ENCODE measurements at regions not wholly inside any gene's neighbourhood (a gene's known extent, or its start where the extent isn't known, plus 50 kb on each side); places are given as distances from the start of the nearest gene placed in this dataset.

DNA sequence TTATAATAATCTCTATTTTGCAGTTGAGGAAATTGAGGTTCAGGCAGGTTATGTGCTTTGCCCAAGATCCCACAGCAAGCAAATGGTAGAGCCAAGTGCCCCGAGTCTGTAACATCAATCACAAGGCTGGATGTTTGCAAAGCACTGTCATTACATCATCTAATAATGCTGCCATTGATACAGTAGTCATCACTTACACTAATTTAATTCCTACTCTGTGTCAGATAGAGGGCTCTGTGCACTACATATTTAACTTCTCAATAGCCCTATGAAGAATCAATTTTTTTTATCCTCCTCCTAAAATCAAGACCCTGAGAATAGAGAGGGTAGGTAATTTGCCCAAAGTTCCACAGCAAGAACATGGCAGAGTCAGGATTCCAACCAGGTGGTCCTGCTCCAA is 178.1 kb upstream of the VASH1 start:
- H3K4me1 Mint-ChIP-seq = peaks cover 6% of the 10 kb centered on the region
- peaks cover 21% of the 10 kb centered on the region for H3K27me3 Mint-ChIP-seq
- DNase-seq (ENCODE audit: low spot score in 2 of 2) (no peak), ATAC-seq (replicated peaks; ENCODE audit: extremely low read depth, poor library complexity, severe bottlenecking) (no peak)
- H3K27ac Mint-ChIP-seq (ENCODE audit: low read depth) = no peak overlapping the region
- no peak overlapping the region for H3K4me3 Mint-ChIP-seq
- peaks cover 2% of the 10 kb centered on the region for H3K36me3 Mint-ChIP-seq (ENCODE audit: insufficient read depth)
- no peaks in the 10 kb centered on the region for H3K9me3 Mint-ChIP-seq

DNA sequence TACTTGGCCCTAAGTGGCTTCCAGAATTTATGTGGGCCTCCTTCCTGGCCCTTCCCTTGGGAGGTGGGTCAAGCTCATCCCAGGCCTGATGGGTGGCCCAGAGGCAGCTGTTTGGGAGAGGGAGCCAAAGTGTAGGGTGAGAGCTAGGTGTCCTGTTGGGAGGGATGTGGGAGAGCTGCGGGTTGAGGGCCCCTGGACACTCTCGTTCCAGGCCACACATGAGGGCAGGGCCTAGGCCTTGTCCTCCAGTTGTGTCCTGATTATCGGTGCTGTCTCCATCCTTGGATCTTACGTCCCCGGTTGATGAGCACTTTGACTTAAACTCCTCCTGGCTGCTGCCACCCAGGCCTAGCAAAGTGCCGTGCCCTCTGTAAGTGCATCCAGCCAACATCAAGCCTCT is 177.5 kb upstream of the VASH1 start:
- H3K4me1 Mint-ChIP-seq = peaks cover 6% of the 10 kb centered on the region
- H3K27me3 Mint-ChIP-seq = peaks cover 21% of the 10 kb centered on the region
- H3K27ac Mint-ChIP-seq (ENCODE audit: low read depth) = no peak overlapping the region
- no peak for ATAC-seq (replicated peaks; ENCODE audit: extremely low read depth, poor library complexity, severe bottlenecking)
- H3K36me3 Mint-ChIP-seq (ENCODE audit: insufficient read depth) = peaks cover 2% of the 10 kb centered on the region
- no peak overlapping the region for H3K4me3 Mint-ChIP-seq
- DNase-seq (ENCODE audit: low spot score in 2 of 2) = no peak
- H3K9me3 Mint-ChIP-seq = no peaks in the 10 kb centered on the region

DNA sequence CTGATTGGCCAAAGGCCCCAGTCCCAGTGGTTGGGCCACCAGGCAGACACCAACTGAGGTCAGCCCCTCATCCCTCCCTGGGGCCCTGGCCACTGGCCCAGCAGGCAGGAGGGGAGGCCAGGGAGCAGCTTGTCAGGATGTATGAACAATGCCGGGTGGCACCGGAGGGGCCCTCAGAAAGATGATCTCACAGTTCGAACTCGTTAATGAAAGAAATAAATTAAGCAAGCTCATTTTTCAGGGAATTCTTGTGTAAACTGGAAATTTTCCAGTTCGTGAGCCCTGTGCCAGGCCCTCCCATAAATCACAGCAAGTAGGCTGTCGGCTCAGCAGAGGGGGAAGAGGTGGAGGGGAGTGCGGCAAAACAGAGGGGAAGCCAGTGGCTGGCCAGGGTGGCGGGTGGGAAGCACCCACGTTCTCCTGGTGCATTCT is 177.0 kb upstream of the VASH1 start:
- H3K27ac Mint-ChIP-seq (ENCODE audit: low read depth) = no peak overlapping the region
- peaks cover 2% of the 10 kb centered on the region for H3K36me3 Mint-ChIP-seq (ENCODE audit: insufficient read depth)
- peaks cover 6% of the 10 kb centered on the region for H3K4me1 Mint-ChIP-seq
- H3K27me3 Mint-ChIP-seq = peaks cover 21% of the 10 kb centered on the region
- no peak overlapping the region for H3K4me3 Mint-ChIP-seq
- ATAC-seq (replicated peaks; ENCODE audit: extremely low read depth, poor library complexity, severe bottlenecking) (no peak), DNase-seq (ENCODE audit: low spot score in 2 of 2) (no peak)
- no peaks in the 10 kb centered on the region for H3K9me3 Mint-ChIP-seq

DNA sequence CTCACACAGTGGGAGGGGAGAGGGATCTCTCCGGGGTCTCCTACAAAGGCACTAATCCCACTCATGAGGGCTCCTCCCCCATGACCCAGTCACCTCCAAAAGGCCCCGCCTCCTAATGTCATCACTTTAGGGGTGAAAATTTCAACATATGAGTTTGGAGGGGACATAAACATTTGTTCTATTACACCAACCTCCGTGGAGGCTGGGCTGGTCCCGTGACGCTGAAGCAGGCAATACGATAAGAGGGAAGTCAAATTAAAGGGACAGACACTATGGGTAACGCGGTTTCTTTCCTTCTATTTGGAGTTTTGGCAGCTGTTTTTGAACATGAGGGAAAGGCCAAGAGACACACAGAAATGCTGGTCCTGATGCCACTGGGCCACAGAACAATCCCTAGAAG is 175.7 kb upstream of the VASH1 start:
- DNase-seq (ENCODE audit: low spot score in 2 of 2) = no peak
- H3K27ac Mint-ChIP-seq (ENCODE audit: low read depth) = no peak overlapping the region
- H3K27me3 Mint-ChIP-seq = peaks cover 21% of the 10 kb centered on the region

DNA sequence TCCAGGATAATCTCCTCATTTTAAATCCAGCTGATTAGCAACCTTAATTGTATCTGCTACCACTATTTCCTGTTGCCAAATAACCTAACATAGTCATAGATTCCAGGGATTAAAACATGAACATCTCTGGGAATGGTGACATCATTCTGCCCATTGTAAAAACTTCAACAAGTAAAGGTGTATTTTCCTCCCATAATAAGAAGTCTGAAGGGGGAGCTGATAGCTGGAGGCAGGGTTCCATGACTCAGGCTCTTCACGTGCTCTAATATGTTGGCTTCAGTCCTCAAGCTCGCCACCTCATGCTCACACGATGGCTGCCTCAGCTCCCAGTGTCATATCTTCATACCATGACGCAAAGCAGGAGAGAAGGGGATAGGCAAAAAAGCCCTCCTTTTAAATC is 172.0 kb upstream of the VASH1 start:
- no peak for ATAC-seq (replicated peaks; ENCODE audit: extremely low read depth, poor library complexity, severe bottlenecking)
- Mint-ChIP-seq H3K9me3 (no peaks in the 10 kb centered on the region), H3K27me3 (peaks cover 30% of the 10 kb centered on the region), H3K4me1 (peaks cover 4% of the 10 kb centered on the region), H3K4me3 (no peak overlapping the region), H3K27ac (ENCODE audit: low read depth) (no peak overlapping the region), H3K36me3 (ENCODE audit: insufficient read depth) (no peaks in the 10 kb centered on the region)
- DNase-seq (ENCODE audit: low spot score in 2 of 2) = no peak

More for the DNA sequence above, 175.7 kb upstream of the VASH1 start:
- ATAC-seq (replicated peaks; ENCODE audit: extremely low read depth, poor library complexity, severe bottlenecking) = no peak
- Mint-ChIP-seq H3K4me3 (no peak overlapping the region), H3K4me1 (peaks cover 6% of the 10 kb centered on the region), H3K36me3 (ENCODE audit: insufficient read depth) (peaks cover 2% of the 10 kb centered on the region), H3K9me3 (no peaks in the 10 kb centered on the region)

DNA sequence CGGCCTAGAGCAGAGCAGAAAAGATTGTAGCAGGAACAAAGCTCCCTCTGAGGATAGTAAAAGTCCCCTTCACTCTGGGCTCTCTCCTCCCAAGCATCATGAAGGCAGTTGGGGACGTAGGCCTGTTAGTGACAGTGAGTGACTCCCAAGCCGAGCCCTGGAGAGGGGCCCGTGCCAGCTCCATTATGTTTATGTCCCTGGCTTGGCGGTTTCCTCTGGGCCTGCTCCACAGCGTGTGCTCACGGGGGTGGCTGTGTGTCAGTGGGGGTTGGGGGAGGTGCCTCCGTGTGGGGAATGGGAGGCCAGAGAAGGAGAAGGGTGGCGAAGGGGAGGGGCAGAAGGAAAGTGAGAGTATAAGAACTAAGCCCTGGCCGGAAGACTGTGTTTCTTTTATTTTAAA is 170.0 kb upstream of the VASH1 start:
- Mint-ChIP-seq H3K27ac (ENCODE audit: low read depth) (no peak overlapping the region), H3K4me1 (no peaks in the 10 kb centered on the region), H3K27me3 (peaks cover 21% of the 10 kb centered on the region), H3K36me3 (ENCODE audit: insufficient read depth) (no peaks in the 10 kb centered on the region), H3K9me3 (no peaks in the 10 kb centered on the region), H3K4me3 (no peak overlapping the region)
- ATAC-seq (replicated peaks; ENCODE audit: extremely low read depth, poor library complexity, severe bottlenecking) = no peak
- no peak for DNase-seq (ENCODE audit: low spot score in 2 of 2)

DNA sequence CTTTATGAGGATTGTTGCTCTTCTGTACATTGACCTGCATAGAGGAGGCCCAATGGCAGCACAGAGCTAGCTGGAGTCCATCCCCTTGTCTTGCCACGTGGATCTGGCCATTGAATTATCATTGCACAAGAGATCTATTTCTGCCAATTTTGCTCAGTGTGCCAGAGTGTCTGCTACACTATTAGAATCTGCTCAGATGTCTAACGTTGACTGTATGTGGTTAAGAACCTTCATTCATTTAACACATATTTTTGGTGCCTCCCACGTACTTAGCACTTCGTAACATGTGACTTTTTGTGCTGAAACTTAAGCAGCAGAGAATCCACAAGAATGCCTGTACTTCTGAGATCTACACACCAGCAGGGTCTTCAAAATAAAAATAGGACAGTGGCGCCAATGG is 166.0 kb upstream of the VASH1 start:
- H3K4me1 Mint-ChIP-seq = no peaks in the 10 kb centered on the region
- H3K36me3 Mint-ChIP-seq (ENCODE audit: insufficient read depth) = no peaks in the 10 kb centered on the region
- ATAC-seq (replicated peaks; ENCODE audit: extremely low read depth, poor library complexity, severe bottlenecking) (no peak), DNase-seq (ENCODE audit: low spot score in 2 of 2) (no peak)
- peaks cover 21% of the 10 kb centered on the region for H3K27me3 Mint-ChIP-seq
- H3K4me3 Mint-ChIP-seq = no peak overlapping the region
- H3K9me3 Mint-ChIP-seq = no peaks in the 10 kb centered on the region
- no peak overlapping the region for H3K27ac Mint-ChIP-seq (ENCODE audit: low read depth)

DNA sequence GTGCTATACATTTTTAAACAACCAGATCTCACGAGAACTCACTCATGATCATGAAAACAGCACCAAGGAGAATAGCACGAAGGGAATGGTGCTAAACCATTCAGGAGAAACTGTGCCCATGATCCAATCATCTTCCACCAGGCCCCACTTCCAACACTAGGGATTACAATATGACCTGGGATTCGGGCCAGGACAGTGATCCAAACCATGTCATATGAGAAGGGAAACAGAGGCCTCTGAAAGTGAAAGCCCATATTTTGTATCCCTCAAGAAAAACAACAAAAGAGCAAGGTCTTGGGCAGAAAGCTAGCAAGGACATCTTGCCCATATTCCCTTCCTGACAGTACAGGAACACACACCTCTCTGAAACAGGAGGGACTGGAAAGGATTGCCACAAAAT is 163.9 kb upstream of the VASH1 start:
- no peaks in the 10 kb centered on the region for H3K9me3 Mint-ChIP-seq
- ATAC-seq (replicated peaks; ENCODE audit: extremely low read depth, poor library complexity, severe bottlenecking) (no peak), DNase-seq (ENCODE audit: low spot score in 2 of 2) (no peak)
- no peaks in the 10 kb centered on the region for H3K4me1 Mint-ChIP-seq
- no peak overlapping the region for H3K4me3 Mint-ChIP-seq
- H3K36me3 Mint-ChIP-seq (ENCODE audit: insufficient read depth) = no peaks in the 10 kb centered on the region
- H3K27me3 Mint-ChIP-seq = peaks cover 8% of the 10 kb centered on the region
- H3K27ac Mint-ChIP-seq (ENCODE audit: low read depth) = no peak overlapping the region

DNA sequence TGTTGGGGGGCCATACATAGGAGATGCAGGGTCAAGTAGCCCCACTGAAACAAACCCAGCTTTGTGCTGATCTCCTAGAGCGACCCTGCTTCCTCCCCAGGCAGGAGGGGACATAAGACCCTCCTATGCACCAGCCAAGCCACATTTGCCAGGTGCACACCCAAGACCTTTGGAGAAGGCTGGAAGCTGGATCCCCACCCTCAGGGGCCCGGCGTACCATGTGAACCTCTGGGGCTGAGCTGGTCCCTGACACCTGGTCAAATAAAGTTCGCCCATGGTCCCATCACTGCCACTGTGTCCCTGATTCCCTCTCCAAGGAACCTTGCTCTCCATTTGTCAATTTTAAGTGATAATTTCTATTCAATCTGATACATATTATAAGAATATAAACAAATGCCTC is 162.1 kb upstream of the VASH1 start:
- Mint-ChIP-seq H3K27ac (ENCODE audit: low read depth) (no peak overlapping the region), H3K27me3 (peaks cover 23% of the 10 kb centered on the region), H3K36me3 (ENCODE audit: insufficient read depth) (no peaks in the 10 kb centered on the region), H3K4me1 (no peaks in the 10 kb centered on the region), H3K9me3 (no peaks in the 10 kb centered on the region), H3K4me3 (no peak overlapping the region)
- DNase-seq (ENCODE audit: low spot score in 2 of 2) (no peak), ATAC-seq (replicated peaks; ENCODE audit: extremely low read depth, poor library complexity, severe bottlenecking) (no peak)

DNA sequence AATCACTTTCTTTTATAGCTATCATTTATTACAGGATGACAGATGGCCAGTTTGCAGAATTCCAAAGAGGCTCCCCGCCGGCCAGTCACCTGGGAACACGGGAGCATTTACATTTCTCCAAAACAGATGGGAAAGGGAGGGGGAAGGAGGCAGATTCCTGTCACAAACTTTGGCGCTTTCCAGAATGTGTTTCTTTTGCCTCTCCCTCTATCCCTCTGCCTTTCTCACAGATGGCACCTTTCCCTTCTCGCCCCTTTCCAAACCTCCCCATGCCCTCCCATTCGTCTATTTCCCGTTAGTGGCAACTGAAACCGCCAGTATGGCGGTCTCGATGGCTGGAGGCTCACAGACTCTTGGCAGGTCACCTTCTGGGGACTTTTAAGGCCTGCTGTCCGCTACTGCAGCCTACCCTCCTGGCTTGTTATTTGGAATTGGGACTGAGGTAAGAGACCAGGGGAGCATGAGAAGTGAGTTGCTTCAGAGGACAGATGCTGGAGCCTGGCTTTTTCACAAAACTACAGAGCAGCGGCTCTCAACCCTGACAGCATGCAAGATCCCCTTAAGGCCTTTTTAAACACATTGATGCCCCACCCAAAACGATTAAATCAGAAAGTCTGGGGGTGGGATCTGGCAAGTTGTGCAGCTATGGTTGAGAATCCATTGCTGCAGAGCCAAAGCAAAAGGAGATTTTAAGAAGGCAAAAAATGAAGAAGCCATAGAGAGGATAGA is 161.5 kb upstream of the VASH1 start:
- no peaks in the 10 kb centered on the region for H3K36me3 Mint-ChIP-seq (ENCODE audit: insufficient read depth)
- ATAC-seq (replicated peaks; ENCODE audit: extremely low read depth, poor library complexity, severe bottlenecking) (no peak), DNase-seq (ENCODE audit: low spot score in 2 of 2) (no peak)
- peaks cover 28% of the 10 kb centered on the region for H3K27me3 Mint-ChIP-seq
- H3K27ac Mint-ChIP-seq (ENCODE audit: low read depth) = no peak overlapping the region
- H3K4me3 Mint-ChIP-seq = no peak overlapping the region
- H3K4me1 Mint-ChIP-seq = no peaks in the 10 kb centered on the region
- no peaks in the 10 kb centered on the region for H3K9me3 Mint-ChIP-seq

DNA sequence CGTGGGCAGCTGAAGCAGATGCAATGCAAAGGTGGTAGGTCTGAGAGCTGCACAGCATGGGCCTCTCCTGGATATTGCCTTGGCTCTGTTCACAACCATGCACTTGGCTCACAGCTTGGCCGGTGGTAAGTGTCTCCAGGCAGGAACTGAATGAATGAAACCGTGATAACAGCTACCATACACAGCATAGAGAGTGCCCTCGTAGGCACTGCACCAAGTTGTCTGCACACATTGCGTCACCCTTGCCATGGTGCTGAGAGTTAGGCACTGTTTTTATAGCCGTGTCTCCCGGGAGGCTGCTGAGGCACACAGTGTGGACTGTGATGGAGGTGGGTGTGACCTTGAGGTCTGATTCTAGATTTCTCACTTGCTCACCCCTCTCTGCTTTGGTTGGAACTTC is 157.6 kb upstream of the VASH1 start:
- no peak overlapping the region for H3K27ac Mint-ChIP-seq (ENCODE audit: low read depth)
- H3K4me3 Mint-ChIP-seq = no peak overlapping the region
- no peaks in the 10 kb centered on the region for H3K9me3 Mint-ChIP-seq
- no peaks in the 10 kb centered on the region for H3K4me1 Mint-ChIP-seq
- ATAC-seq (replicated peaks; ENCODE audit: extremely low read depth, poor library complexity, severe bottlenecking) = no peak
- DNase-seq (ENCODE audit: low spot score in 2 of 2) = no peak
- peaks cover 51% of the 10 kb centered on the region for H3K27me3 Mint-ChIP-seq
- no peaks in the 10 kb centered on the region for H3K36me3 Mint-ChIP-seq (ENCODE audit: insufficient read depth)

DNA sequence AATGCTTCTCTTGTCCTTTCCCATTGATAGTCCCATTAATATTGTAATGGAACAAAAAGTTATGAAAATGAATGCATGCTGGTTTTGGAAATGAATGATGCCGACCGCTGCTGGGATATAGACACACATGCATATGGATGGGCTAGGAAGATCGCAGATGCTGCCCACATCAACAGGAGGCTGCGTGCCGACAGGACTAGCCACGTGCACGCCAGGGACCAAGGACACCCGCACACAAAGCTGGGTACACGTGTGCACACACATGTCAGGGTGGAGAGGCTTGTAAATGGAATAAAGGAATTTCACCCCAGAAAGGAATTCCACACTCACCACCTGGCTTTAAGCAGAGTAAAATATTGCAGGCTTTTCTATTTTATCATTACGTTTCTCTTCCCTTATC is 153.8 kb upstream of the VASH1 start:
- Mint-ChIP-seq H3K27ac (ENCODE audit: low read depth) (no peak overlapping the region), H3K27me3 (peaks cover 71% of the 10 kb centered on the region), H3K9me3 (no peaks in the 10 kb centered on the region), H3K36me3 (ENCODE audit: insufficient read depth) (peaks cover 1% of the 10 kb centered on the region), H3K4me1 (no peaks in the 10 kb centered on the region), H3K4me3 (no peak overlapping the region)
- DNase-seq (ENCODE audit: low spot score in 2 of 2) (no peak), ATAC-seq (replicated peaks; ENCODE audit: extremely low read depth, poor library complexity, severe bottlenecking) (no peak)

DNA sequence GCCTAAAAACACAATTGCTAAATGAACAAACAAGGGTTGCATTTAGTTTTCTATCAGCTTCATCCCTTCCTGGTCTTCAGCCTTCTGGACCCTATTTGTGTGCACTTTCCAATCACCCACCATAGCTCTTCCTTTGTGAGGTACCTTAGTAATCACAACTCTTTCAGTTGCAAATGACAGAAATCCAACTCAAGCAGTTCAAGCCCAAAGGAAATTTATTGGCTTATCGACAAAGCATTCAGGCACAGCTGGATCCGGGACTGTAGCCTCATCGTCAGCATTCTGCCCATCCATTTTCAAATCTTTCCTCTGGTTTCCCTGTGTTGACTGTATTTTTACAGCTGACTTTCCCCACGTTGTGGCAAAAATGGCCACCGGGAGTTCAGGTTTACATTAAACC is 148.6 kb upstream of the VASH1 start:
- Mint-ChIP-seq H3K27ac (ENCODE audit: low read depth) (no peak overlapping the region), H3K4me1 (no peaks in the 10 kb centered on the region), H3K27me3 (peaks cover 35% of the 10 kb centered on the region), H3K9me3 (no peaks in the 10 kb centered on the region), H3K36me3 (ENCODE audit: insufficient read depth) (peaks cover 1% of the 10 kb centered on the region), H3K4me3 (no peak overlapping the region)
- DNase-seq (ENCODE audit: low spot score in 2 of 2) (no peak), ATAC-seq (replicated peaks; ENCODE audit: extremely low read depth, poor library complexity, severe bottlenecking) (no peak)
